GM19455 (cell line): ENCODE measurements at regions not wholly inside any gene's neighbourhood (a gene's known extent, or its start where the extent isn't known, plus 50 kb on each side); places are given as distances from the start of the nearest gene placed in this dataset.
"Not testable (repeated sequence)": the region's sequence is repeated elsewhere in the genome, so short reads cannot be mapped to it uniquely, and the experiment has no call there.

ENCODE experiments used
- ATAC-seq: cut with Tn5 transposase; IDR thresholded peaks from one replicate; pipeline ENCODE4 v1.9.1; 2021; ENCODE audit not compliant: unreplicated experiment

GRCh38 chr14:31911160-31911559 is 165.9 kb upstream of the ARHGAP5 start:
- ATAC-seq: no peak

GRCh38 chr14:31913370-31913769 is 163.7 kb upstream of the ARHGAP5 start:
- no peak for ATAC-seq

GRCh38 chr14:31918289-31918688 is 158.8 kb upstream of the ARHGAP5 start:
- ATAC-seq: not testable (repeated sequence)

GRCh38 chr14:31920001-31920400 is 157.1 kb upstream of the ARHGAP5 start:
- no peak for ATAC-seq

- ATAC-seq: no peak
Observed at GRCh38 chr14:31920989-31921650, 156.0 kb upstream of the ARHGAP5 start.

GRCh38 chr14:31921721-31922120 is 155.4 kb upstream of the ARHGAP5 start:
- no peak for ATAC-seq

- ATAC-seq: peak; percentile 53
Observed at GRCh38 chr14:31926123-31926522, 151.0 kb upstream of the ARHGAP5 start.

GRCh38 chr14:31926652-31927347 is 150.3 kb upstream of the ARHGAP5 start:
- ATAC-seq: no peak

- no peak for ATAC-seq
Observed at GRCh38 chr14:31927348-31927832, 149.7 kb upstream of the ARHGAP5 start.

GRCh38 chr14:31930070-31930469 is 147.0 kb upstream of the ARHGAP5 start:
- no peak for ATAC-seq

GRCh38 chr14:31930493-31931240 is 146.4 kb upstream of the ARHGAP5 start:
- no peak for ATAC-seq

GRCh38 chr14:31932675-31933074 is 144.4 kb upstream of the ARHGAP5 start:
- no peak for ATAC-seq

GRCh38 chr14:31933716-31934115 is 143.4 kb upstream of the ARHGAP5 start:
- ATAC-seq: no peak

GRCh38 chr14:31934767-31935266 is 142.3 kb upstream of the ARHGAP5 start:
- ATAC-seq: no peak

GRCh38 chr14:31935391-31935790 is 141.7 kb upstream of the ARHGAP5 start:
- no peak for ATAC-seq

GRCh38 chr14:31936115-31936514 is 141.0 kb upstream of the ARHGAP5 start:
- no peak for ATAC-seq

- peak; percentile 97 for ATAC-seq
Observed at GRCh38 chr14:31937730-31938346, 139.3 kb upstream of the ARHGAP5 start.

- no peak for ATAC-seq
Observed at GRCh38 chr14:31939934-31940333, 137.2 kb upstream of the ARHGAP5 start.

GRCh38 chr14:31941487-31941886 is 135.6 kb upstream of the ARHGAP5 start:
- ATAC-seq: no peak

- ATAC-seq: no peak
Observed at GRCh38 chr14:31942166-31942841, 134.8 kb upstream of the ARHGAP5 start.
